HEK293 (cell line): ENCODE measurements at regions not wholly inside any gene's neighbourhood (a gene's known extent, or its start where the extent isn't known, plus 50 kb on each side); places are given as distances from the start of the nearest gene placed in this dataset.

Experiments
- CTCF ChIA-PET: fragments of 350-600 bp; formaldehyde crosslinking; extraction: SDS; loops from one replicate; lab custom pipeline; 2021; ENCODE audit warnings: antibody characterized with exemption; lab: Yijun Ruan, JAX
- POLR2A ChIA-PET: fragments of 300-600 bp; formaldehyde crosslinking; extraction: SDS; loops from one replicate; lab custom pipeline; 2020; ENCODE audit warnings: antibody characterized with exemption, inconsistent platforms; lab: Yijun Ruan, JAX
- H3K27ac ChIP-seq: fragments of 200-500 bp; sonication (Bioruptor generic); 2 replicates; pipeline ENCODE4 v1.5.1; 2014; ENCODE audit warnings: low read depth, low read length, control low read depth, inconsistent platforms; ENCODE audit errors: extremely low read depth
- H3K36me3 ChIP-seq, 2 experiments: fragments of 200-500 bp in 1 of 2; sonication (Bioruptor generic) in 1 of 2; 1 replicate in 1 of 2; 2 replicates in 1 of 2; pipeline ENCODE4 v1.5.1; 2014 to 2017; ENCODE audit warnings: inconsistent platforms in 2 of 2, low read length in 2 of 2; ENCODE audit not compliant: control insufficient read depth in 2 of 2, insufficient read depth in 1 of 2
- H3K4me1 ChIP-seq: fragments of 200-500 bp; sonication (Bioruptor generic); 2 replicates; pipeline ENCODE4 v1.5.1; 2014; ENCODE audit warnings: mild to moderate bottlenecking, low read length, inconsistent platforms; ENCODE audit not compliant: control insufficient read depth, insufficient read depth
- H3K4me3 ChIP-seq: 2 replicates; pipeline ENCODE4 v1.5.1; 2011; ENCODE audit warnings: low read depth, mild to moderate bottlenecking, control low read depth, low read length, moderate library complexity
- H3K9me3 ChIP-seq: fragments of 200-500 bp; sonication (Bioruptor generic); 2 replicates; pipeline ENCODE4 v1.5.1; 2014; ENCODE audit warnings: low read depth, low read length, inconsistent platforms; ENCODE audit not compliant: control insufficient read depth, insufficient read depth
- ATF2 ChIP-seq: fragments of 450-650 bp; formaldehyde crosslinking; IDR thresholded peaks from 2 replicates; pipeline ENCODE4 v1.5.1; 2016; ENCODE audit warnings: missing biosample characterization, missing genetic modification characterization, low read depth
- GLI4 ChIP-seq: fragments of 450-650 bp; formaldehyde crosslinking; IDR thresholded peaks from 2 replicates; pipeline ENCODE4 v1.5.1; 2016; ENCODE audit warnings: missing biosample characterization, missing genetic modification characterization
- OSR2 ChIP-seq: fragments of 450-650 bp; formaldehyde crosslinking; IDR thresholded peaks from 2 replicates; pipeline ENCODE4 v1.5.1; 2016; ENCODE audit warnings: missing biosample characterization, missing genetic modification characterization
- RBAK ChIP-seq: fragments of 450-650 bp; formaldehyde crosslinking; IDR thresholded peaks from 2 replicates; pipeline ENCODE4 v1.5.1; 2016; ENCODE audit warnings: missing biosample characterization, missing genetic modification characterization
- SALL2 ChIP-seq: fragments of 450-650 bp; formaldehyde crosslinking; IDR thresholded peaks from 2 replicates; pipeline ENCODE4 v1.5.0; 2017; ENCODE audit warnings: missing biosample characterization, mild to moderate bottlenecking, missing genetic modification characterization, borderline replicate concordance
- SP7 ChIP-seq: fragments of 450-650 bp; formaldehyde crosslinking; IDR thresholded peaks from 2 replicates; pipeline ENCODE4 v1.5.1; 2016; ENCODE audit warnings: missing biosample characterization, missing genetic modification characterization
- TCF7L2 ChIP-seq: IDR thresholded peaks from 2 replicates; pipeline ENCODE4 v1.6.1; 2011; ENCODE audit warnings: low read depth, mild to moderate bottlenecking, inconsistent platforms, low read length, moderate library complexity, borderline replicate concordance
- ZBTB17 ChIP-seq: fragments of 450-650 bp; formaldehyde crosslinking; IDR thresholded peaks from 2 replicates; pipeline ENCODE4 v1.5.1; 2016; ENCODE audit warnings: missing biosample characterization, missing genetic modification characterization
- ZEB2 ChIP-seq: fragments of 450-650 bp; formaldehyde crosslinking; IDR thresholded peaks from 2 replicates; pipeline ENCODE4 v1.5.1; 2016; ENCODE audit warnings: missing biosample characterization, missing genetic modification characterization
- ZFP37 ChIP-seq: fragments of 450-650 bp; formaldehyde crosslinking; IDR thresholded peaks from 2 replicates; pipeline ENCODE4 v1.5.1; 2016; ENCODE audit warnings: missing biosample characterization, missing genetic modification characterization
- ZFP69B ChIP-seq: fragments of 450-650 bp; formaldehyde crosslinking; IDR thresholded peaks from 2 replicates; pipeline ENCODE4 v1.5.1; 2016; ENCODE audit warnings: missing biosample characterization, missing genetic modification characterization
- ZNF221 ChIP-seq: fragments of 450-650 bp; formaldehyde crosslinking; IDR thresholded peaks from 2 replicates; pipeline ENCODE4 v1.5.1; 2017; ENCODE audit warnings: missing biosample characterization, missing genetic modification characterization, borderline replicate concordance
- ZNF24 ChIP-seq: fragments of 450-650 bp; formaldehyde crosslinking; IDR thresholded peaks from 2 replicates; pipeline ENCODE4 v1.5.1; 2016; ENCODE audit warnings: missing biosample characterization, missing genetic modification characterization
- ZNF26 ChIP-seq: fragments of 450-650 bp; formaldehyde crosslinking; IDR thresholded peaks from 2 replicates; pipeline ENCODE4 v1.5.1; 2016; ENCODE audit warnings: missing biosample characterization, missing genetic modification characterization
- ZNF501 ChIP-seq: fragments of 450-650 bp; formaldehyde crosslinking; IDR thresholded peaks from 2 replicates; pipeline ENCODE4 v1.5.1; 2016; ENCODE audit warnings: missing biosample characterization, missing genetic modification characterization
- ZNF521 ChIP-seq: fragments of 450-650 bp; formaldehyde crosslinking; IDR thresholded peaks from 2 replicates; pipeline ENCODE4 v1.5.1; 2017; ENCODE audit warnings: missing biosample characterization, mild to moderate bottlenecking, missing genetic modification characterization
- ZNF596 ChIP-seq: fragments of 450-650 bp; IDR thresholded peaks from 2 replicates; pipeline ENCODE4 v1.5.0; 2018; ENCODE audit warnings: missing biosample characterization, mild to moderate bottlenecking, missing genetic modification characterization, moderate library complexity
- ZNF610 ChIP-seq: fragments of 450-650 bp; formaldehyde crosslinking; IDR thresholded peaks from 2 replicates; pipeline ENCODE4 v1.5.1; 2016; ENCODE audit warnings: missing biosample characterization, missing genetic modification characterization, borderline replicate concordance
- ZNF629 ChIP-seq: fragments of 450-650 bp; formaldehyde crosslinking; IDR thresholded peaks from 2 replicates; pipeline ENCODE4 v1.5.1; 2017; ENCODE audit warnings: missing biosample characterization, missing genetic modification characterization
- ZNF658 ChIP-seq: fragments of 450-650 bp; formaldehyde crosslinking; IDR thresholded peaks from 2 replicates; pipeline ENCODE4; 2016; ENCODE audit warnings: missing biosample characterization, missing genetic modification characterization
- ZNF747 ChIP-seq: fragments of 450-650 bp; formaldehyde crosslinking; IDR thresholded peaks from 2 replicates; pipeline ENCODE4 v1.5.1; 2016; ENCODE audit warnings: missing biosample characterization, missing genetic modification characterization
- ZNF785 ChIP-seq: fragments of 450-650 bp; formaldehyde crosslinking; IDR thresholded peaks from 2 replicates; pipeline ENCODE4 v1.5.1; 2016; ENCODE audit warnings: missing biosample characterization, missing genetic modification characterization
- ZNF843 ChIP-seq: fragments of 450-650 bp; formaldehyde crosslinking; IDR thresholded peaks from 2 replicates; pipeline ENCODE4 v1.5.1; 2016; ENCODE audit warnings: missing biosample characterization, missing genetic modification characterization
- TF ChIP-seq, protein P1 (sequence below): fragments of 450-650 bp; formaldehyde crosslinking; IDR thresholded peaks from 2 replicates; pipeline ENCODE4 v1.5.1; 2017; ENCODE audit warnings: missing biosample characterization, missing genetic modification characterization
- TF ChIP-seq, protein P2 (sequence below): fragments of 450-650 bp; formaldehyde crosslinking; IDR thresholded peaks from 2 replicates; pipeline ENCODE4 v1.5.1; 2017; ENCODE audit warnings: missing biosample characterization, mild to moderate bottlenecking, missing genetic modification characterization, moderate library complexity

GRCh38 chr1:81484284-81484683 is 316.4 kb upstream of the ADGRL2 start (continued):
- TF ChIP-seq, protein P1, sequence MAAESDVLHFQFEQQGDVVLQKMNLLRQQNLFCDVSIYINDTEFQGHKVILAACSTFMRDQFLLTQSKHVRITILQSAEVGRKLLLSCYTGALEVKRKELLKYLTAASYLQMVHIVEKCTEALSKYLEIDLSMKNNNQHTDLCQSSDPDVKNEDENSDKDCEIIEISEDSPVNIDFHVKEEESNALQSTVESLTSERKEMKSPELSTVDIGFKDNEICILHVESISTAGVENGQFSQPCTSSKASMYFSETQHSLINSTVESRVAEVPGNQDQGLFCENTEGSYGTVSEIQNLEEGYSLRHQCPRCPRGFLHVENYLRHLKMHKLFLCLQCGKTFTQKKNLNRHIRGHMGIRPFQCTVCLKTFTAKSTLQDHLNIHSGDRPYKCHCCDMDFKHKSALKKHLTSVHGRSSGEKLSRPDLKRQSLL (tag by site-specific recombination): no peak
- no peak for TF ChIP-seq ZNF24 (tag by site-specific recombination)
- TF ChIP-seq, protein P2, sequence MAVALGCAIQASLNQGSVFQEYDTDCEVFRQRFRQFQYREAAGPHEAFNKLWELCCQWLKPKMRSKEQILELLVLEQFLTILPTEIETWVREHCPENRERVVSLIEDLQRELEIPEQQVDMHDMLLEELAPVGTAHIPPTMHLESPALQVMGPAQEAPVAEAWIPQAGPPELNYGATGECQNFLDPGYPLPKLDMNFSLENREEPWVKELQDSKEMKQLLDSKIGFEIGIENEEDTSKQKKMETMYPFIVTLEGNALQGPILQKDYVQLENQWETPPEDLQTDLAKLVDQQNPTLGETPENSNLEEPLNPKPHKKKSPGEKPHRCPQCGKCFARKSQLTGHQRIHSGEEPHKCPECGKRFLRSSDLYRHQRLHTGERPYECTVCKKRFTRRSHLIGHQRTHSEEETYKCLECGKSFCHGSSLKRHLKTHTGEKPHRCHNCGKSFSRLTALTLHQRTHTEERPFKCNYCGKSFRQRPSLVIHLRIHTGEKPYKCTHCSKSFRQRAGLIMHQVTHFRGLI: no peak
- TF ChIP-seq ZNF843 (tag by site-specific recombination): peak; percentile 65; the same call in 1 of the 2 replicates
- TF ChIP-seq ZBTB17 (tag by site-specific recombination): 0 out of 2 replicates have a peak, but pooled peaks have one; percentile 21
- TF ChIP-seq ZNF610 (tag by site-specific recombination): no peak
- TF ChIP-seq ZNF785 (tag by site-specific recombination): no peak
- TF ChIP-seq OSR2 (tag by site-specific recombination): peak; percentile 93
- TF ChIP-seq ZEB2: no peak
- no peak for TF ChIP-seq ZNF747 (tag by site-specific recombination)
- no peak for TF ChIP-seq ZNF221
- no peak; the same call in 1 of the 2 replicates for TF ChIP-seq TCF7L2
- no peak for TF ChIP-seq SALL2 (tag by site-specific recombination)
- no peak for TF ChIP-seq ZNF658 (tag by site-specific recombination)
- TF ChIP-seq GLI4 (tag by site-specific recombination): no peak
- no peak for TF ChIP-seq RBAK (tag by site-specific recombination)
- TF ChIP-seq ZNF596: 0 out of 2 replicates have a peak, but pooled peaks have one; percentile 21

DNA sequence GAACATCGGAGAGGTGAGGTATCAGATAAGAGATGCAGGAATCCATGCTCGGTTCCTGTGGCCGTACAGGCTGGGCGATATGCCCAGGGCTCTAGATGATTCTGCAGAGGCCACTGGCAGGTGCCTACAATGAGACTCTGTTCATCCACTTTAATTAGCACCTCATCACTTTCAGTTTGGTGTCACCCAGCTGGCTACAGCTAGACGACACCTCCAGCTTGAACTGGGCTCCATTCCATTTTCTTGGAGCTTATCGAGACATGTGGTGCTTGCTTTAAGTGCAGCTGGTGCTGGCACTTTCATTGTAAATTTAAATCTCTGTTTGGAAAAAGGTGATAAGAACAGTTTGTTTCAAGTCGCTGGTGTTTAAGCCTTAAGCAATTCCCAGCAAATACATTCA is 322.5 kb upstream of the ADGRL2 start:
- CTCF ChIA-PET: no interaction called here
- Histone ChIP-seq H3K36me3 (no peaks in the 10 kb centered on the region), H3K9me3 (no peaks in the 10 kb centered on the region), H3K4me3 (no peak overlapping the region), H3K27ac (no peak overlapping the region), H3K4me1 (no peaks in the 10 kb centered on the region)
- TF ChIP-seq ZNF26 (tag by site-specific recombination) (no peak), ZFP37 (tag by site-specific recombination) (no peak), ZFP69B (tag by site-specific recombination) (no peak)
- TF ChIP-seq, all 188 proteins: peak for 0
- POLR2A ChIA-PET: no interaction called here

GRCh38 chr1:81477710-81478109 is 323.0 kb upstream of the ADGRL2 start:
- TF ChIP-seq ATF2: no peak
- no peak for TF ChIP-seq ZNF521 (tag by site-specific recombination)
- no peak for TF ChIP-seq ZNF629 (tag by site-specific recombination)
- TF ChIP-seq ZNF501 (tag by site-specific recombination): no peak
- TF ChIP-seq SP7: no peak
- TF ChIP-seq ZNF596: no peak
- TF ChIP-seq, all 188 proteins: peak for 0
- Histone ChIP-seq H3K4me3 (no peak overlapping the region), H3K27ac (no peak overlapping the region), H3K36me3 (no peaks in the 10 kb centered on the region), H3K4me1 (no peaks in the 10 kb centered on the region), H3K9me3 (no peaks in the 10 kb centered on the region)
- CTCF ChIA-PET: no interaction called here
- POLR2A ChIA-PET: no interaction called here
